NCI-H524 treated with DMSO at 0.1 percent for 48 hours (cell line): ENCODE measurements at regions not wholly inside any gene's neighbourhood (a gene's known extent, or its start where the extent isn't known, plus 50 kb on each side); places are given as distances from the start of the nearest gene placed in this dataset.

Experiments used
- DNase-seq: peaks from one replicate; lab custom pipeline; 2025; lab: John Stamatoyannopoulos, UW

DNA sequence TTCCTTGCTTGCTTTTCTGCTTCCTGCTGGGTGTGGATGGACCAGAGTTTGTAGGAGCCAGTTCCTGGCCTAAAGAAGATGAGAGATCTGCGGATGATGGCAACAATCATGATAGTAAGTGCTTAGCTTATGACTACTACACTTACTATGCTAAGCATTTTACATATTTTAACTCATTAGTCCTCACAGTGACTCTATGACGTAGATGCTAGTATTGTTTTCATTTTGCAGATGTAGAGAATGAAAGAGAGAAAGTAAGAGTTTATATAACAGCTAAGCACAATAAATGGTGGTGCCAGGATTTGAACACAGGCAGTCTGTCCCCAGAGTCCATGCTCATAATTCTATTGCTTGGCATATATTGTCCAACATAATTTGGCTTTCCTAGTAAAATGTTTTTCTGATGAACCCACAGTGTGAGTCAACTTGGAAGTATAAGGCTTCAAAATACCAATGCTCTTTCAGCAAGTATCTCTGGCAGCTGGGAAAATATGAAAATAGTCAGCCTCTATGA lies 363.2 kb upstream of the DDHD1 start:
- no peak for DNase-seq

DNA sequence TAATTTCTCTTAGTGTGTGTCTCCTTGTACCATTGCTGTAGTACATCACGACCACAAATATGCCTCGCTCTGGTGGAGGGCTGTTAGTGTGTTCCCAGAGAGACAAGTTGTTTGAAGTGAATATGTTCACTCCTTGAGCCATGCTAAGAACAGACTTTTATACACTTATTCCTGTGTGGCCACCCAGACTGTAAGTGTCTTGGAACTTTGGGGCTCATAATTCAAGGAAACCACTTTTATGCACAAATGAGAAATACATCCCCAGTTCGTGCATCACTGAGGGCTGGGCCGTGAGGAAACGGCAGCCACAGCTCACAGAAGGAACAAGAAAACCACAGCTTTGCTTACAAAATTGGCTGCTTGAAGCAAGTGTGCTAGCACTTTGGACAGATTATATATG lies 362.2 kb upstream of the DDHD1 start:
- no peak for DNase-seq

DNA sequence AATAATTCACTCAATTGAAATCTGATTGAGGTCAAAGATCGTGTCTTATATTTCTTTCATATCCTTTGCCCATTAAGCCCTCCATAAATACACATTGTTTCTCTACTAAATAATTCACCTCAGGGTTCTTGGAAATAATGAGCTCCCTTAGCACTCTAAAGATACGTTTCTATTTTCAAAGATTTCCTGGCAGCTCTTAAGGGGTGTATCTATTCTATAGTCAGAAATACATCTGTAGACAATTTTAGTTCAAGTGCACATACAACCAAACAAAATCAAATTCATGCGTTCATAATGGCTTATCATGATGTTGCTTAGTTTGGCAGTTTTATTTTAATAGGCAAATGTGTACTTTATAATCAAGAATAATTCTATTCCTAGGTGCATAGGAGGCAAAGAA lies 361.1 kb upstream of the DDHD1 start:
- no peak for DNase-seq

DNA sequence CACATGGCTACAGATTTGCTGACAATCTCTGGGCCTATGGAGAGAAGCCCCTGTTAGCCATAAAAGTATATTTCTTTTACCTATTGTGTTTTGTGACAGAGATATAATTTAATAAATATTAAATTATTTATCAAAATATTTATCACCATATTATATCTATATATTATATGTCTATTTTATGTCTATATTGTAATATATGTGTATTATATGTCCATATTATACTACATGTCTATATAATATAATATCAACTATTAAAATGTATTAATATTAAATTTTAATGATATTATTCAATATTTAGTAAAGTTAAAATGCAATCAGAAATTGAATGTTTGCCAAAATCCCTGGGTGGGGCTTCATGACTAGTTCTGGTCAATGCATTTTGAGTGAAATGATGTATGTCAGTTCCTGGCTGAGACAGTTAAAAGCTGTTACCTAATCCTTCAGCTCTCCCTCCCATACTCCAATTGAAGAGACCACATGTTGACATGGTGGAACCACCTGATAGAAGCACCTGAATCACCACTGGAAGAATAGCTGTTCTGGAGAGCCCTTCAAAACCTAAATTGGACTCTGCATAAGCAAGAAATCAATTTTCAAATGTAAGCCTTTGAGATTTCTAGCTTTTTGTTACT lies 357.3 kb upstream of the DDHD1 start:
- no peak for DNase-seq

DNA sequence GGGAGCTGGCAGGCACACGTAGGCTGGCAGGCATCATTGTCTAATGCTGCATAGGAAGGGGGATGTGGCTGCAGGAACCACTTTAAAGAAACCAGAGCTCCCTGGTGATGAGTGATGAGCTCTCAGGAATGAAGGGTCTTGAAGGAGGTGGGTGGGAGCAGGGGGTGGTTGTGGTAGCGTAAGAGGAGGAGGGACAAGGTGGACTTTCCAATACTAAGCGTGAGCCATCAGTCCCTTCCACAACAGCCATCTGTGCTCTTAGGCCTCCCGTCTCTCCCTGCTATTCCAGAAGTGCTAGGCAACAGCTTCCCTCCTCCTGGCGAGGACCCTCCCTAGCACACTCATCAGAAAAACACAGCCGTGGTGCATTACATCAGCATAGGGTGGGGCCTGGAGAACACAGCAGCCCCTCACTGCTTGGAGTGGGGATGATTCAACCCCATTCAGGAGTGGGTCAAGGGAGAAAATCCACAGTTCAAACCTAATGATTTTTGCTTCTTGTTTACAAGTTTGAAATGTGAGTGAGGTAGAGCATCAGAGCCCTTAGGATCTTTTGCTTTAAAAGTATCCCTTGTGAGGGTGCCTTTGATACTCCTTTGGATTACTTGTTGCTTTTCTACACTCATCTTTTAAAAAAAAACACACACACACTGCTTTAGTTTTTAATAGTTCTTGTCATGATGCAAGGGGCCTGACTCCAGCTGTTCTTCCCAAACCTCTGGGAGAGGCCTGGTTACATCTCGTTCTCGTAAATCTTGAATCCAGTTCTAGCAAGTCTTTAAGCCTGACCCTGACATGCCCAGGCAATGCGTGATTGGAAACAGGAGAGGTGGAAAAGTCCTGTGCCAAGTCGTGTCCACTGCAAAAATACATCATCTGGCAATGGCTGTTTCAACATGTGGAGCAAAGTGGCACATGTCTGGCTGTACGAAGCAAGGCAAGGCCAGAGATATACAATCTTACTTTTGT lies 356.4 kb upstream of the DDHD1 start:
- DNase-seq = no peak

DNA sequence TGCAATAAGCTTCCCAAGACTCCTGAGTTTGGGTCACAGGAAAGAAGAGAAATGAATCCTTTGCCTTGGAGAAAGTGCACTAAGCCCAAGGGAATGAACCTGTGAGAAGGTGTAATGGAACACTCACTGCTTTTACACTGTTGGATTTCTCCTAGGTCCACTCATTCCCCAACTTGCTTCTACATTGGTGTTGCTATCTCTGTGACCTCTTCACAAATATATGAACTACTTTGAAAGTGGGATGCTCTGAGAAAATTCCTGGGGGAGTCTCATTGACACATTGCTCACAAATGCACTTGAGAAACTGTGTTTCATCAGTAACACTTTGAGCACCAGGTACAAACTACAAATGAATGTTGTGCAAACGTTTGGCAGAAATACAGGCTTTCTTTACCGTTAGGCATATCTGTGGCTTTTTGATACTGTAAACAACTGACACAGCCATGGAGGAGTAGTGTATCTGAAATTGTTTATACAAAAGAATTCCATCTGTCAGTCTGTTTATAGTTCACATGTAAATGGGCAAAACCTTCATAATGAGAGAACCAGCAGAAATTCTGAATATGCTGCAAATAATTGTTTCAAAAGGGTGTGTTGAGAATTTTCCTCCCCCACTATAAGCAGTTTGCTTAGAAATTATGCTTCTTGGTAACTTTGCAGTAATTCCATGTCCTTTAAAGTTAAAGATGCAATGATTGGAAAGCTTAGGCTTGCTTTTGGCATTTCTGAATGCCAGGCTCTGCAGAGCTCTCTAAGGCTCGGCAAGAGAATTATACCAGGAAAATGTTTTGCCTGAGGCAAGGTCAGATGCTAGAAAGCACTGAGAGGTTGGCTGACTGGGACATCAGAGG lies 348.5 kb upstream of the DDHD1 start:
- no peak for DNase-seq

DNA sequence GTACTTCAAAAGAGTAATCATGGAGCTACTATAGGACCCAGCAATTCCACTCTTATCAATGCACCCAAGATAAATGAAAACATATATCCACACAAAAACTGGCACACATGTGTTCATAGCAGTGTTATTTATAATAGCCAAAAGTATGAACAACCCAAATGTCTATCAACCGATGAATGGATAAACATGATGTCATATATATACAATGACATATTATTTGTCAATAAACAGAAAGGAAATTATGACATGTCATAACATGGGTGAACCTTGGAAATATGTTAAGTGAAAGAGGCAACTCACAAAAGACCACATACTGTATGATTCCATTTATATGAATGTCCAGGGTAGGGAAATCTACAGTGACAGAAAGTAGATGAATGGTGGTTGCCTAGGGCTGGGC lies 347.1 kb upstream of the DDHD1 start:
- DNase-seq = no peak

DNA sequence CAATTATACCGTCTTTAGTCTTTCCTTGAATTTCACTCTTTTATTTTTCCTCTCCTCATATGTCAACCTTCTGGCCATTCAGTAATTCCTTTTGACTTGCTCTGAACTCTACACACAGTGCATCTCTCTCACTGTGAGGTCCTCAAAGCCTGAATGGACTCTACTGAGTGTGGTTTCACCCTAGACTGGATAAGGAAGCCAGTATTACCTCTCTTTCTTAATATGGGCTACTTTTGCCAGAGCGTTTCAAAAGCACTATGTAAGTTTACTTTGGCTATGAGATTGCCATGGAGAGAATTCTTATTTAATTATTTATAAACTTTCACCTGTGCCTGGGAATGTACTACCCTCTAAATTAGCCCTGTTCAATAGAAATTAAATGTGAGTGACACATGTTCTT lies 343.5 kb upstream of the DDHD1 start:
- DNase-seq = no peak

DNA sequence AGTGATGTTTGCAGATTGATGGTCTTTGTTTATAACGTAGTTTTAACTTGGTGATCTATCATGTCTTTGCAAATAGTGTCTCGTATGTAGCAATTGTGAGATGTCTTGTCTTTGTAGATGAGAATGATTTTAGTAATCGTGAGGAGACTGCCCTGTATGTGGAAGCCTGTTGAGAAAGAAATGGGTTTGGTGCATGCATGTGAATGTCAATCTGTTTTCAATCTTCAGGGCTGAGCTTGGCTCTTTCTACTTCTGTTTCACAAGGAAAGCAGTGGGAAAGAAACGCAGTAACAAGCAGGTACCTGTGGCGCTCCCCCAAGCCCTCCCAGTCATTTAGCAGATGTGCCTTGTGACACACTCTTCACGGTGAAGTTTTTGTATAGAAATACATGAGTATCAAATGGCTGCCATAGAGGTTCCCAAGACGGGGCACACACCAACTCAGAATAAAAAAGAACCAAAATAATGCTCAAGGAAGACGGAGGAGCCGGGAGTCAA lies 342.8 kb upstream of the DDHD1 start:
- no peak for DNase-seq

DNA sequence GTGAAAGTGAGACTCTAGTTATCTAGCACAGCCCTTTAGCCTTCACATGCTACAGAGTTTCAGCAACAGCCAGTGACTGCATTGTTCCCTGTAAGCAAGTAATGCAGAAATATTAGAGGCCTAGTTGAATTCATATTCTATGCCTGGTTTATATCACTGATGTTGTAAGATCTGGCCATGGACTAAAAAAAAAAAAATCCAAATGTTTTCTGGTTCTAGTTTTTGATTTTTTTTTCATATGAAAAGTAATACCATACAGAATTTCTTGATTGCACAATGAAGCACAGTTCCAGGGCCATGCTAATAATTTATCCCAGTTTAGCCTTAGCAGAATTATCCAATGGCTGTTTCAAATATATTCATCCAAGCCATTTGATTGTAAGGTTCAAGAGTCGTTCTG lies 341.5 kb upstream of the DDHD1 start:
- DNase-seq = no peak

DNA sequence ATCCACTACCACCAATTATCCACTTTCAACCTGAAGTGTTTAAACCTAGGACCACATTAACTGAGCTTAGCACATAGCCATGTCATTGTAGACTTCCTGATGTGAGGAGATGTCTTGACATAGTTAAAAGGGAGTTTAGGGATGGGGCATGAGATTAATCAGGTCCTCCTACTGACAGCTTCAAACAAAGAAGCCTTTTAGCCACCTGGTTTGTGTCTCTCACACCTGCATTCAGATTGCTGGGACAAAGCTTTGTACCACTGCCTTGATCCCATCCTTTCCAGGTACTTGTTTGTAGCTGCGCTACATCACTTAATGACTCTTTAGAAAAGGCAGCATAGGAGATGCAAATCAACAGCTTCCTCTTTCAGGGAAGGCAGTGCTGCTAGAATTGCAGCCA lies 340.7 kb upstream of the DDHD1 start:
- DNase-seq = no peak

DNA sequence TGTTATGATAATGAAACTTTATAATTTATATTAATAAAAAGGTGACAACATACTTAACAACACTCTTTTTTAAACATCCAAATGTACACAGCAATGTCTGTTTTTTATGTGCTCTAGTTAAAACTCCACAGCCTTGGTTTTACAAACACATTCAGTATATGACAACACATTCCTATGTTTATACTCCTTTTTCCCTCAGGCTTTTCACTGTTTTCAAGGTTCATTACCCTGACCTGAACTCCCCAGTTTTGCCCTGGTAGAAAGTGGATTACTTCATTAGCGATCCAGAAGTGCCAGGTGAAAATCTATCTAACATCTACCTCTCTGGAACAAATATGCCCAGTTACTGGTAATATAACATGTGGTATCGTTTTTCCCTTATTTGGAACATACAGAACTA lies 340.2 kb upstream of the DDHD1 start:
- DNase-seq = no peak

DNA sequence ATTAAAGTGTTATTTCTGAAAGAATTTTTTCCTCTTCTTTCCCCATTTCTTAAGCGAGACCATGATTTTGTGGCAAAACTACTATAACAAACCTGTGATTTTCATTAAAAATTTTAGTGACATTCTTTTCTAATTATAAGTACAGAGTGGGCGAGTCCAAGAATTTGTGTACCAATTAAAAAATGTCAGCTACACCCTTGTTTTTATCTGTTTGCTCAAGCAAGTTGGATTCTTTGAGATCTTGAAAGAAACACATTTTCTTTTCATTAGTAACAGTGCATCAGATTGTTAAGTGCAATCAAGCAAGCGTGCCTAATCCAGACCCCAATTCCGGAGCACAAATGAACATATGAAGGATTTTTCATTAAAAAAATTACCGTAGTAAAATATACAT lies 338.8 kb upstream of the DDHD1 start:
- no peak for DNase-seq

DNA sequence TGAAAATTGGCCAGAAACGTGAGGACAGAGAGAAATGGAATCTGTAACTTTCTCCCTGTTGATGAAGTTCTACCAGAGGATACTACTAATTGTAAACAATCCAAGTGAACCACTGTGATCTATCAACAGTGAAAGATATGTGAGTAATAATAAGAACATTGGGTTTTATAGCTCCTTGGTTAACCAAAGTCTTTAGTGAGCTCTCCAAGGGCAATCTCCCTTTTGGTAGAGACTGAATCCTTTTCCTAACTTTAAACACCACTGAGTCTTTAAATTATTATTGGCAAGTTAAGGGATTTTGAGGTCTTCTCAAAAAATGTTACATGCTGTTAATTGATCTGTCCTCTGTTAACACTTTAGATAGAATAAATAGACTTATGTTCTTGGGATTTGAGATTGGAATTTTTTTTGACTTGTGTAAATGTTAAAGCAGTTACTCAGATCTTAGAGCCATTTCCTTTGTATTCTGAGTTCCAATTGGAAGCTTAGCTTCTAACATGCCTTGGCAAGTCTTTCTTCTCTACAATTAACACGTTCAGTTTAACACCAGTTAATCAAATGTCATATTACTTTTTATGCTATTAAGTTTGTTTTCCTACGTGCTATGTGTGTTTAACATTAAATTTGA lies 338.2 kb upstream of the DDHD1 start:
- DNase-seq = no peak

DNA sequence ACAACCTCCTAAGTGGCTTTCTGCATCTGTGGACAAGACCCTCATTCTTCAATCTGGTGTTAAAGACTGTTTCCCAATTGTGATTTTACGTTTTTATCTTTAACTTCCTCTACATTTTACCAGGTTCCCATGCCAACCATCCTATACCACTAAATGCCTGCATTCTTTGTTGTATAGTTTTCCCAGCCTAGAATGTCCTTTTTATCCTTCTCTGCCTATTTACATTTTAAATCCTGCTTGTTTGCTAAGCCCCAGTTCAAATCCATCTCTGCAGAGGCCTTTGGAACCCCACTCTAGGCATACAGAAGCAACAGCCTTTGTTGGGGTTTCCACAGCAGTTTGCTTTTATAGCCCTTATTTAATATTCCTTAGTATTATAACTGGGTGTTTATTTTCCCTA lies 325.1 kb upstream of the DDHD1 start:
- no peak for DNase-seq

DNA sequence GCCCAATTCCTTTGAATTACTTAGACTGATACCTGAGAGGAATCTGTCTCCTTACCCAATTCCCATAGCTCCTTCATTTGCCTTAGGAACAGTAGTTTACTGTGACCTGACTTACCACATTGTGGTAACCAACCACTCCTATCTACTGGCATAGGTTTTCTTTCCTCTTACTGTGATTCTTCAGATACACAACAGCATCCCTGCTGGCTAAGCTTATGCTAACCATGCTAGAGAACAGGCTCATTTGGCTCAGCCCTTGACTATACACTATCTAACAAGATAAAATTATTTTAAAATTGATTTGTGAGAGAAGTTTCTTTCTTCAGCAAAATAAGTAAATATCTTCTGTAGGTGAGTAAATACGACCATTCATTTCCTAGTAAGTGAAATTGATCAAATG lies 320.4 kb upstream of the DDHD1 start:
- no peak for DNase-seq

DNA sequence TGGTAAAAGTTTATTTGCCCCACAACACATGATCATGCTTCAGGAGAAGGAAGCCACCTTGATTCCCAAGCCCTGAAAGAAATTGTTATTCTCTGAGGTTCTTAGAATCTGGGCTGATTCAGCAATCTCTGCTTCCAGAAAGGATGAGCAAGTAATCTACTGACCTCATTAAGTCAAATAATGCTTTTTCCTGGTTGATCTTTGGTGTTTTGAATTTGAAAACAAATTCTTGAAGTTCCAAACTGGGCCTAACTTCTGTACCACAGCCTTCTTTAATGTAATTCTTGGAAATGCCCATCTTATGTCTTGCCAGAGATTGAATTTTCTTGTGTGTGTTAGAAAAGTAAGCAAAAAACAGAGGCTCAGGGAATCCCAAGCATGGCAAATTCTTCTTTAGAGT lies 319.2 kb upstream of the DDHD1 start:
- no peak for DNase-seq

DNA sequence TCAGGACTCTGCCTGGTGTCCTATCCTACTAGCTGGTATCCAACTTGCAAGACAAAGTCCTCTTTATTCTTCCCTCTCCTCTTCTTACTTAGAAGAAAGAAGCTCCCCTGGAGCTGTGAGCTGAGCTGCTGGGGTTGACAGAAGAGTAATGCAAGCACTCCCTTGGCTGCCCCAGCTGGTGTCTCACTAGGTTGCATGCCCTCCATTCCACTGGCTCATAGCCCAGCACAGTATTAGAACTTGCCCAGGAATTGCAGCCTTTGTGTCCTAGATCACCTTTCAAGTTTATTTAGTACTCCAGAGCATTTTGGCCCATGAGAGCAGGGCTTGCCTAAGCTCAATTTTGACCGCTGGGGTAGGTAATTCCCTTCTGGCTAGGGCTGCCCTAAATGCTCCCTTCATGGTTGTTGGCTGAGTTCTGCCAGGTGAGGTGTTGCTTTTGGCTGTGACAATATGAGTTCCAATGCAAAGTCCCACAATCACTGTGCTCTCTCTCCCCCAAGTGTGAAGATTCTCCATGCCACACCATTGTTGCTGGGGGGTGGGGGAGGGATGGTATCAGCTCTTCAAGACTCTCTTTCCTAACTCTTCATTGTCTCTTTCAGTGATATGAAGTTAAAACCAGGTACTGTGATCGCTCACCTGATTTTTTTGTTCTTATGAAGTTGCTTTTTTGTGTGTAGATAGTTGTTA lies 317.4 kb upstream of the DDHD1 start:
- no peak for DNase-seq

DNA sequence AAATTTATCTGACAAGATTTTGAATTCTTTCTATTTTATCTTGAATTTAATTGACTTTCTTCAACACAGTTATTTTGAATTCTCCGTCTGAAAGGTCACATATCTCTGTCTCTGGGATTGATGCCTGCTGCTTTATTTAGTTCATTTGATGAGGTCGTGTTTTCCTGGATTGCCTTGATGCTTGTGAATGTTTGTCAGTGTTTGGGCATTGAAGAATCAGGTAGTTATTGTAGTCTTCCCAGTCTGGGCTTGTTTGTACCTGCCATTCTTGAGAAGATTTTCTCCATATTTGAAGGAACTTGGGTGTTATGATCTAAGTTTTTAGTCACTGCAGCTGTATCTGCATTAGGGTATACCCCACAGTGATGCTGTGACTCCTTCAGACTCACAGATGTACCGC lies 315.8 kb upstream of the DDHD1 start:
- no peak for DNase-seq

DNA sequence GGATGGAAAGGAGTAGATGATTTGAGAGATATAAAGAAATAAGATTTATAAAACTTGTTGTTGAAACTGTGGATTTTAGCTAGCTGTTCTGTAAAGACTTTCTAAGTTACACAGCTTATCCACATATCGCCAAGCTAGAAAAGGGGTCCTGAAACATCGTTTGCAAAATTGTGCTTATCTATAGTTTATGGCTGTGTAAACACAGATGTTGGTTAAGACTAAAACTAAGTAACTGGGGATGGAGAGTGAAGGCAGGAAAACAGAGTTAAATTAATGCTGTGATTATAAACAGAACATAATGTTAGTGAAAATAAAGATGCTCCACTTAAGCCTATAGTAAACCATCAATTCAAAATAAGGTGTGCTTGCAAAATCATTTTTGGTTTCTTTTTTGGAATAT lies 311.3 kb upstream of the DDHD1 start:
- DNase-seq = no peak
